ENCODE measurements at regions not wholly inside any gene's neighbourhood (a gene's known extent, or its start where the extent isn't known, plus 50 kb on each side); places are given as distances from the start of the nearest gene placed in this dataset.

- ATAC-seq = no peak
- no peak for TF ChIP-seq TCF4 (CRISPR knock-in tag; IDR thresholded peaks at IDR 0.05; ENCODE audit: borderline replicate concordance)
- TF ChIP-seq ESRRG (CRISPR knock-in tag; IDR thresholded peaks at IDR 0.05) = no peak
- no peak for TF ChIP-seq ZNF70 (CRISPR knock-in tag; IDR thresholded peaks at IDR 0.05)
- TF ChIP-seq SNAI2 (CRISPR knock-in tag; IDR thresholded peaks at IDR 0.05) = no peak
- TF ChIP-seq TSHZ2 (CRISPR knock-in tag; IDR thresholded peaks at IDR 0.05) = no peak
- no peak for TF ChIP-seq GLIS3 (CRISPR knock-in tag; IDR thresholded peaks at IDR 0.05)
- no peak for TF ChIP-seq PPARA (CRISPR knock-in tag; IDR thresholded peaks at IDR 0.05; ENCODE audit: borderline replicate concordance)
- TF ChIP-seq TOX (CRISPR knock-in tag; IDR thresholded peaks at IDR 0.05; ENCODE audit: borderline replicate concordance) = no peak
- TF ChIP-seq RARB (CRISPR knock-in tag; IDR thresholded peaks at IDR 0.05) = no peak
- TF ChIP-seq ZC3H10 (CRISPR knock-in tag; IDR thresholded peaks at IDR 0.05) = no peak
- TF ChIP-seq OSR1 (CRISPR knock-in tag; IDR thresholded peaks at IDR 0.05) = no peak
- TF ChIP-seq, protein P1, sequence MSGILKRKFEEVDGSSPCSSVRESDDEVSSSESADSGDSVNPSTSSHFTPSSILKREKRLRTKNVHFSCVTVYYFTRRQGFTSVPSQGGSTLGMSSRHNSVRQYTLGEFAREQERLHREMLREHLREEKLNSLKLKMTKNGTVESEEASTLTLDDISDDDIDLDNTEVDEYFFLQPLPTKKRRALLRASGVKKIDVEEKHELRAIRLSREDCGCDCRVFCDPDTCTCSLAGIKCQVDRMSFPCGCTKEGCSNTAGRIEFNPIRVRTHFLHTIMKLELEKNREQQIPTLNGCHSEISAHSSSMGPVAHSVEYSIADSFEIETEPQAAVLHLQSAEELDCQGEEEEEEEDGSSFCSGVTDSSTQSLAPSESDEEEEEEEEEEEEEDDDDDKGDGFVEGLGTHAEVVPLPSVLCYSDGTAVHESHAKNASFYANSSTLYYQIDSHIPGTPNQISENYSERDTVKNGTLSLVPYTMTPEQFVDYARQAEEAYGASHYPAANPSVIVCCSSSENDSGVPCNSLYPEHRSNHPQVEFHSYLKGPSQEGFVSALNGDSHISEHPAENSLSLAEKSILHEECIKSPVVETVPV (CRISPR knock-in tag; IDR thresholded peaks at IDR 0.05) = no peak
- TF ChIP-seq POU6F1 (CRISPR knock-in tag; IDR thresholded peaks at IDR 0.05; ENCODE audit: borderline replicate concordance, low read depth) = no peak
- no peak for TF ChIP-seq ZNF8 (CRISPR knock-in tag; IDR thresholded peaks at IDR 0.05)
- TF ChIP-seq ZNF565 (CRISPR knock-in tag; conservative IDR thresholded peaks at IDR 0.05; ENCODE audit: low read depth) = no peak
- no peak for TF ChIP-seq PATZ1 (CRISPR knock-in tag; IDR thresholded peaks at IDR 0.05; ENCODE audit: borderline replicate concordance)
- TF ChIP-seq ISL1 (CRISPR knock-in tag; IDR thresholded peaks at IDR 0.05) = no peak
Observed at GRCh38 chr20:19826179-19826914, 68.3 kb downstream of the RIN2 start.

DNA sequence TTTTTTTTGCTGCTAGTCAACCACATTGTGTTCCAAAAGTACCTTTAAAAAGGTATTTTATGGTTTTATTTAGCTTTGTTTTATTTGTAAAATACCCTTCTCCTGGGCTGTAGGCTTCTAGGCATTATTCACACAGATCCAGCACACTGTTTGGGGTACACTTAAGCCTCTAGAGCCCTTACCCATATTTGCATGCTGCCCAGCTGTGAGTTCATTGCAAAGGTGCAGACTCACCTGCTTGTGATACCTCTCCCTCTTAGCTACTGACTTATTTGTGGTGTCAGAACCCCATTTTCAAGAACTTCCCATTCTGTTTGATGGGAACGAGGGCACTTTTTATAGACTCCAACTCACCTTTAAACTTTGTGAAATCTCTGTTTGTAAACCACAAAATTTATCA lies 69.8 kb downstream of the RIN2 start:
- TF ChIP-seq ZNF565 (CRISPR knock-in tag; conservative IDR thresholded peaks at IDR 0.05; ENCODE audit: low read depth) (no peak), ZNF70 (CRISPR knock-in tag; IDR thresholded peaks at IDR 0.05) (no peak), PATZ1 (CRISPR knock-in tag; IDR thresholded peaks at IDR 0.05; ENCODE audit: borderline replicate concordance) (no peak), ESRRG (CRISPR knock-in tag; IDR thresholded peaks at IDR 0.05) (no peak), POU6F1 (CRISPR knock-in tag; IDR thresholded peaks at IDR 0.05; ENCODE audit: borderline replicate concordance, low read depth) (no peak), TSHZ2 (CRISPR knock-in tag; IDR thresholded peaks at IDR 0.05) (no peak), RARB (CRISPR knock-in tag; IDR thresholded peaks at IDR 0.05) (no peak), PPARA (CRISPR knock-in tag; IDR thresholded peaks at IDR 0.05; ENCODE audit: borderline replicate concordance) (no peak), ISL1 (CRISPR knock-in tag; IDR thresholded peaks at IDR 0.05) (no peak)
- no peak for ATAC-seq
